GM21825 (cell line): ENCODE measurements at regions not wholly inside any gene's neighbourhood (a gene's known extent, or its start where the extent isn't known, plus 50 kb on each side); places are given as distances from the start of the nearest gene placed in this dataset.

ENCODE experiments used
- ATAC-seq: cut with Tn5 transposase; IDR thresholded peaks from one replicate; pipeline ENCODE4 v1.9.1; 2021; ENCODE audit warnings: mild to moderate bottlenecking, moderate library complexity; ENCODE audit not compliant: unreplicated experiment

- no peak for ATAC-seq
Measured at GRCh38 chrX:144790148-144790547, 457.2 kb upstream of the SPANXN1 start.

GRCh38 chrX:144791298-144791697 lies 456.0 kb upstream of the SPANXN1 start:
- ATAC-seq = no peak

- no peak for ATAC-seq
Measured at GRCh38 chrX:144798972-144799371, 448.3 kb upstream of the SPANXN1 start.

- ATAC-seq = no peak
Measured at GRCh38 chrX:144801786-144802185, 445.5 kb upstream of the SPANXN1 start.

- no peak for ATAC-seq
Measured at GRCh38 chrX:144809025-144809424, 438.3 kb upstream of the SPANXN1 start.

- no peak for ATAC-seq
Measured at GRCh38 chrX:144810539-144810938, 436.8 kb upstream of the SPANXN1 start.

GRCh38 chrX:144819406-144819805 lies 427.9 kb upstream of the SPANXN1 start:
- no peak for ATAC-seq

GRCh38 chrX:144840616-144841015 lies 406.7 kb upstream of the SPANXN1 start:
- no peak for ATAC-seq

- no peak for ATAC-seq
Measured at GRCh38 chrX:144849141-144849540, 398.2 kb upstream of the SPANXN1 start.

GRCh38 chrX:144896323-144896722 lies 351.0 kb upstream of the SPANXN1 start:
- peak; percentile 52 for ATAC-seq

GRCh38 chrX:144901521-144901920 lies 345.8 kb upstream of the SPANXN1 start:
- no peak for ATAC-seq

- ATAC-seq = no peak
Measured at GRCh38 chrX:144916785-144917184, 330.5 kb upstream of the SPANXN1 start.

GRCh38 chrX:144918936-144919335 lies 328.4 kb upstream of the SPANXN1 start:
- ATAC-seq = no peak

- no peak for ATAC-seq
Measured at GRCh38 chrX:144946666-144947065, 300.6 kb upstream of the SPANXN1 start.
